HG02973 (cell line): ENCODE measurements at regions not wholly inside any gene's neighbourhood (a gene's known extent, or its start where the extent isn't known, plus 50 kb on each side); places are given as distances from the start of the nearest gene placed in this dataset.

Experiments
- ATAC-seq: cut with Tn5 transposase; IDR thresholded peaks from one replicate; pipeline ENCODE4 v1.9.1; 2021; ENCODE audit warnings: moderate library complexity; ENCODE audit not compliant: unreplicated experiment

GRCh38 chr16:85321509-85322271 is 209.4 kb upstream of the CIBAR2 start:
- ATAC-seq, result no peak

GRCh38 chr16:85323230-85323960 is 211.1 kb upstream of the CIBAR2 start:
- ATAC-seq, result no peak

- ATAC-seq, result no peak
Measured at GRCh38 chr16:85323961-85324253, 211.6 kb upstream of the CIBAR2 start.

GRCh38 chr16:85324488-85324887 is 212.2 kb upstream of the CIBAR2 start:
- no peak for ATAC-seq

- no peak for ATAC-seq
Measured at GRCh38 chr16:85326113-85326793, 214.0 kb upstream of the CIBAR2 start.

- no peak for ATAC-seq
Measured at GRCh38 chr16:85326794-85327181, 214.5 kb upstream of the CIBAR2 start.

- ATAC-seq, result no peak
Measured at GRCh38 chr16:85327731-85328675, 215.7 kb upstream of the CIBAR2 start.

GRCh38 chr16:85328676-85329058 is 216.4 kb upstream of the CIBAR2 start:
- no peak for ATAC-seq

GRCh38 chr16:85329059-85329812 is 217.0 kb upstream of the CIBAR2 start:
- no peak for ATAC-seq

- ATAC-seq, result no peak
Measured at GRCh38 chr16:85330006-85330693, 217.9 kb upstream of the CIBAR2 start.

- no peak for ATAC-seq
Measured at GRCh38 chr16:85330694-85331188, 218.5 kb upstream of the CIBAR2 start.

GRCh38 chr16:85331688-85332087 is 219.4 kb upstream of the CIBAR2 start:
- ATAC-seq, result no peak

- no peak for ATAC-seq
Measured at GRCh38 chr16:85332175-85332574, 219.9 kb upstream of the CIBAR2 start.

- ATAC-seq, result no peak
Measured at GRCh38 chr16:85333337-85333736, 221.1 kb upstream of the CIBAR2 start.

GRCh38 chr16:85333744-85334640 is 221.7 kb upstream of the CIBAR2 start:
- no peak for ATAC-seq

- ATAC-seq, result no peak
Measured at GRCh38 chr16:85334718-85335583, 222.7 kb upstream of the CIBAR2 start.
